ENCODE measurements at regions not wholly inside any gene's neighbourhood (a gene's known extent, or its start where the extent isn't known, plus 50 kb on each side); places are given as distances from the start of the nearest gene placed in this dataset.
A peak's percentile ranks its signal among the peaks of the same experiment; 100 is the strongest.
"Not testable (repeated sequence)": the region's sequence is repeated elsewhere in the genome, so short reads cannot be mapped to it uniquely, and the experiment has no call there.

DNA sequence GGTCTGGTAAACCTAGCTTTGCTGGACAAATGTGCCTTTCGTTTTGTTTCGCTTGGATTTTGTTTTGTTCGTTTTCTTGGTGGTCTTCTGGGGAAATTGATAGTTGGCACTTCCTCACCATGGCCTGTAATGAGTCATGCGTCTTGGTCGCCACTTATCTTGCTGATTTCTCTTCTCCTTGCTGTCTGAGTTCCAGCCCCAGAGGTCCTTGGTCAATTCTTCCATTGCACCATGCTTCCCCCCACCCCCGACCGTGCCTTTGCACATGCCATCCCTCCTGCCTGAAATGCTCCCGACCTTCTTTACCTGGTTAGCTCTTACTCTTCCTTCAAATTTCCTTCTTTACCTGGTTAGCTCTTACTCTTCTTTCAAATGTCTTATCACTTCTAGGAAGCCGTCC, 168.7 kb upstream of the MSX2 start:
- DNase-seq (ENCODE audit: low spot score), result no peak

DNA sequence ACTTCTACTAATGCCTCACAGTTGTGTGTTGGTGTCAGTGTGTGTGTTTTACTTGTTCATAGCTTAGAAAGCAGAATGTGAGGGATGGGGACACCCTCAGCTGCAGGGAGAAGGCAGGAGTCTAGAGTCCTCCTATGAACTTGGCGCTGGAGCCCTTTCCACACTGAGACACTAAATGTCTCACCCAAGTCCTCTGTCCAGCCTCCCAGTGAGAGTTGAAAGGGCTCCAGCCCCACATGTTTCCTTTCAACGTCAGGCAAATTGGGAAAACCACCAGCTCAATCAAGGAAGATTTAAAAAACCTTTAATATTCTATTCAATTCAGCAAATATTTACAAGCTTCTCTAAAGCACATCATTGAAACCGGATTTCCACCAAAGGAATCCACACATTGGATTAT, 167.6 kb upstream of the MSX2 start:
- DNase-seq (ENCODE audit: low spot score), result no peak

DNA sequence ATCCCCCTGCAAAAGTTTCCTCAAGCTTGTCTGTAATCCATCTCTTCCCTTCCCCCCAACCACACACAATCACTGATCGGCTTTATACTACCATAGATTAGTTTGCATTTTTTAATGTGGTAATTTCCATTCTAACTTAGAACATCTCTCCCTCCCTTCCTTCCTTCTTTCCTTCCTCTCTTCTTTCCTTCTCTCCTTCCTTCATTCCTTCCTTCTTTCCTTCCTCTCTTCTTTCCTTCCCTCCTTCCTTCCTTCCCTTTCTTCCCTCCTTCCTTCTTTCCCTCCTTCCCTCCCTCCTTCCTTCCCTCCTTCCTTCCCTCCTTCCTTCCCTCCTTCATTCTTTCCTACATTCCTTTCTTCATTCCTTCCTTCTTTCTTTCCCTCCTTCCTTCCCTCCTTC, 166.2 kb upstream of the MSX2 start:
- no peak for DNase-seq (ENCODE audit: low spot score)

GRCh38 chr5:174559141-174559540, 165.2 kb upstream of the MSX2 start:
- no peak for DNase-seq (ENCODE audit: low spot score)

DNA sequence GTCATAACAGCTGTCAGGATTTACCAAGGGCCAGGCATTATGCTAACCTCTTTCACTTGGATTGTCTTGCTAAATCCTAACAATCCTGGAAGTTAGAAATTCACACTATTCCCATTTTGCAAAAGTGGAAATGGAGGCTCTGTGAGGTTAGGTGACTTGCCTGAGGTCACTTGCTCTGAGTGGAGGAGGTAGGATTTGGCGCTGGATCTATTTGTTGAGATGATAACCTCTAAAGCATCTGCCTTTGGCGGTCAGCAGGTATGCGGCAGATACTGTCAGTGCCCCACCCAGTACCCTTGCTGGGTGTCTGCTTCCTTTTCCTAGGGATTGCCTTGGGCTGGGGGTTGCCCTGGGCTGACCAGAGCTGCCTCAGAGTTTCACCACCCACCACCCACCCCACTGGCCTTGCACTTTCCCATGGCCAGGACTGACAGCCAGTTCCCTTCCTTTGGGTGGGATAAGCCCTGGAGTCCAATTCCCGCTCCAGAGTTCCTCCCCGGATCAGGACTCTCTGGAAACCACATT, 164.8 kb upstream of the MSX2 start:
- DNase-seq (ENCODE audit: low spot score), result no peak

GRCh38 chr5:174560861-174561260, 163.5 kb upstream of the MSX2 start:
- no peak for DNase-seq (ENCODE audit: low spot score)

DNA sequence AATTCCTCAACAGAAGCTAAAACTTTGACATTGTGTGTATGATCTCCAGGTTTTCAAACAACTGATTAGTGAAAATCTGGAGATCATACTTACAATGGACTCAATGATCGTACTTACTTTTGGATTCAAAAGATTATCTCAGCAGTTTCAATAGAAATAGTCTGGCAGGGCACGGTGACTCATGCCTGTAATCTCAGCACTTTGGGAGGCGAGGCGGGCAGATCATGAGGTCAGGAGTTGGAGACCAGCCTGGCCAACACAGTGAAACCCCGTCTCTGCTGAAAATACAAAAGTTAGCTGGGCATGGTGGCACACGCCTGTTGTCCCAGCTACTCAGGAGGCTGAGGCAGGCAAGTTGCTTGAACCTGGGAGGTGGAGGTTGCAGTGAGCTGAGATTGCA, 161.3 kb upstream of the MSX2 start:
- DNase-seq (ENCODE audit: low spot score), result not testable (repeated sequence)

GRCh38 chr5:174563899-174564298, 160.5 kb upstream of the MSX2 start:
- DNase-seq (ENCODE audit: low spot score), result no peak

GRCh38 chr5:174567506-174568141, 156.8 kb upstream of the MSX2 start:
- DNase-seq (ENCODE audit: low spot score), result no peak

GRCh38 chr5:174570662-174571061, 153.7 kb upstream of the MSX2 start:
- no peak for DNase-seq (ENCODE audit: low spot score)

GRCh38 chr5:174571662-174572397, 152.6 kb upstream of the MSX2 start:
- peak; percentile 43 for DNase-seq (ENCODE audit: low spot score)

DNA sequence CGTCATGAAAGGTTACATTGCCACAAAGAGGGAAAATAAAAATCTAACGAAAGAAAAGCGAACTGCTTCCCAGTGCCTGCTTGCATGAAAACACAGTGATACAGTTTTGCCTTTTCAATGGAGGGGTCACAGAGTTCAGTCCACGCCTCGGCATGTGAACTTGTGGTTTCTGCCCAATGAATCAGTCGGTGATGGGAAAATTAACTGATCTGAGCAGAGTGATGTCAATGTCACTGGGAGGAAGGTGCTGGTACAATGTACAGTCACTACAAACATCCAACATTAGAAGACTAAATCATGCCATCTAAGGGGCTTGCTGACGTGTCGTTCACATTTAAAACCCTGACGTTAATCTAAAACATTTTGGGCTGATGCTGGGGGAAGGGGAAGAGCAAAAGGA, 151.8 kb upstream of the MSX2 start:
- DNase-seq (ENCODE audit: low spot score), result no peak

- no peak for DNase-seq (ENCODE audit: low spot score)
Measured at GRCh38 chr5:174573221-174573994, 151.0 kb upstream of the MSX2 start.

DNA sequence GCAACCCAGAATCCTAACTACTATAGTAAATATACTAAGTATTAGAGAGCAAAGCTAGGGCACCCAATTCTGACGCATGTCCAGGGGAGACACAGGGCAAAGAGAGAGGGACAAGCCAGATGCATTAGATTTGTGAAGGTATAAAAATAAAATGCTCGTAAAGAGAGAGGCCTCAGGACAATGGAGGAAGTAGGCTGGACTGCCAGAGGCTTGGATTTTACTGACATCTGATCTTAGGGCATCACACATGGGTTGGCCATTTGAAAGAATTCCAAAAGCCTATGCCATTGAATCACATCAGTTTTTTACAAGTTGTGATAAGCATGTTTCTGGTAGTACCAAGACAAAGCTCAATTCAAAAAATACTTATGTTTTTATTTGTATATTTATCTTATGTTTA, 149.3 kb upstream of the MSX2 start:
- no peak for DNase-seq (ENCODE audit: low spot score)

GRCh38 chr5:174576042-174576441, 148.3 kb upstream of the MSX2 start:
- DNase-seq (ENCODE audit: low spot score), result no peak

GRCh38 chr5:174581479-174581878, 142.9 kb upstream of the MSX2 start:
- no peak for DNase-seq (ENCODE audit: low spot score)

DNA sequence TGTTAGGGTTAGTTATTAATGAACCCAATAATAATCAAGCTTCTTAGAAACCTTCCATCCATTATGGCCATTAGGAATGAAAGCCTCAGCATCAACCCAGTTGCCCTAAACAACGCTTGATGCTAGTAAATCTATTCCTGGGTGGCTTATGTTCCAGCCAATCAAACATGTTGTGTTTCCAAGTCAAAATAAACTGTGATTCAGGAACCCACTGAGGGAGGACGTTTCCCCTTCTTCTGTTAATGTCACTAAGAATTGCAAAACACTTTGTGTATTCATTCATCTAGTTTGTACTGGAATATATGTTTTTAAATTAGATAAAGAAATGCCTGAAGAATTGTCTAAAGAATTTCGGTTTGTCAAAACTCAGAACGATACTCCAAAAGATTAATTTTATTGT, 142.5 kb upstream of the MSX2 start:
- DNase-seq (ENCODE audit: low spot score), result no peak

DNA sequence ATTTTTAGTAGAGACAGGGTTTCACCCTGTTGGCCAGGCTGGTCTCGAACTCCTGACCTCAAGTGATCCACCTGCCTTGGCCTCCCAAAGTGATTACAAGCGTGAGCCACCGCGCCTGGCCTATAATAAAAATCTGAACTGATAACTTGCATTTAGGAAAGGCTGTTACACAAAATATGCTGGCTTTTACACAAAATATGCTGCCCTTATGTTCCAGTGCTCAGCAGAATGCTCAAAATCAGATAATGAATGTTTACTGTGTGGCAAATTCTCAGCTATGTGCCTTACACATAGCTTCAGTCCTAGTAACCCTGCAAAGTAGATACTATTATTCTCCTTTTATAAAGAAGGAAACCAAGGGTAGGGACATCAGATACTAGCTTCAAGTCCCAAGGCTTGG, 141.3 kb upstream of the MSX2 start:
- DNase-seq (ENCODE audit: low spot score), result no peak

GRCh38 chr5:174585472-174585871, 138.9 kb upstream of the MSX2 start:
- no peak for DNase-seq (ENCODE audit: low spot score)

DNA sequence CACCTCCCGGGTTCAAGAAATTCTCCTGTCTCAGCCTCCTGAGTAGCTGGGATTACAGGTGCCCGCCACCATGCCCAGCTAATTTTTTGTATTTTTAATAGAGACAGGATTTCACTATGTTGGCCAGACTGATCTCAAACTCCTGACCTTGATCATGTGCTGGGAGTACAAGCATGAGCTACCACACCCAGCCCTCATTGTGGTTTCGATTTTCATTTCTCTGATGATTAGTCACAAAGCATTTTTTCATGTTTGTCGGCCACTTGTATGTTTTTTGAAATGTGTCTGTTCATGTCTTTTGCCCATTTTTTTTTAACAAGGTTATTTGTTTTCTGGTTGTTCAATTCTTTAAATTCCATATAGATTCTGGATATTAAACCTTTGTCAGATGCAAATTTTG, 138.2 kb upstream of the MSX2 start:
- not testable (repeated sequence) for DNase-seq (ENCODE audit: low spot score)

DNA sequence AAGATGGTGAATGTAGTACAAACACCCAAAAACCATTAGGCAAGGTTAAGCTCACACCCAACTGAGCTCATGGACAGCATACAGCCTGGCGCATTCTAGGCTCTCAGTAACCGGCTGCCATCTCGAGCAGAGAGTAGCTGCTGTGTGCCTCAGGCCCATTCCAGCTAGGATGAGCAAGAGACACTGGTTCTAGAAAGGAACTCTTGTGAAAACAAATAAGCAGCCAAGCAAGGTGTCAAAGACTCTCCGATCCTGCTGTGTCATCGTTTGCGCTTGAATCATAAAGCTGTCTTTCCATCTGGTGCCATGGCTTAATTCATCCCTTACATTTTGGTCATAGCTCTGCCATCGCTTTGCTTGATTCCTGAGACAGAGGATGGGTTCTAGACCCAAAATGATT, 135.4 kb upstream of the MSX2 start:
- DNase-seq (ENCODE audit: low spot score), result no peak

GRCh38 chr5:174589599-174589998, 134.8 kb upstream of the MSX2 start:
- no peak for DNase-seq (ENCODE audit: low spot score)

DNA sequence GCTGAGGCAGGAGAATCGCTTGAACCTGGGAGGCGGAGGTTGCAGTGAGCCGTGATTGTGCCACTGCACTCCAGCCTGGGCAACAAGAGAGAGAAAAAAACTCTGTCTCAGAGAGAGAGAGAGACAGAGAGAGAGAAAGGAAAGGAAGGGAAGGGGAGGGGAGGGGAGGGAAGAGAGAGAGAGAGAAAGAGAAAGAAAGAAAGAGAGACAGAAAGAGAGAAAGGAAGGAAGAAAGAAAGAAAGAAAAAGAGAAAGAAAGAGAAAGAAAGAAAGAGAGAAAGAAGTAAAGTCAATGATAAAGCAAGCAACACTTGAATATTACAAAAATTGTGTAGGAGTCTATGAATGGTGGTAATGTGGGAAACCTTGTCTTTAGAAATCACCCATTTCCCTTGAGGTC, 133.6 kb upstream of the MSX2 start:
- DNase-seq (ENCODE audit: low spot score), result no peak

Data from kidney capillary endothelial cell (primary cell).